Mucosa of descending colon (tissue), 3 donors: ENCODE measurements at regions not wholly inside any gene's neighbourhood (a gene's known extent, or its start where the extent isn't known, plus 50 kb on each side); places are given as distances from the start of the nearest gene placed in this dataset.

Experiments used
- ATAC-seq: fragments of 200-7000 bp; cut with Tn5 transposase; one replicate; pipeline ENCODE4 v1.9.1; 2020; ENCODE audit warnings: mild to moderate bottlenecking, moderate library complexity
- DNase-seq, 3 donors: peaks; one replicate each; pipeline ENCODE4 v3.0.0-alpha.2; 2020
- H3K36me3 ChIP-seq: fragments of 200-600 bp; one replicate; pipeline ENCODE4 v1.8.0; 2021; ENCODE audit warnings: low read depth, mild to moderate bottlenecking
- H3K4me1 ChIP-seq: fragments of 200-600 bp; one replicate; pipeline ENCODE4 v1.8.0; 2021; ENCODE audit warnings: low read depth, mild to moderate bottlenecking
- H3K4me3 ChIP-seq: fragments of 200-600 bp; one replicate; pipeline ENCODE4 v1.8.0; 2021; ENCODE audit warnings: mild to moderate bottlenecking
- H3K9me3 ChIP-seq: fragments of 200-600 bp; one replicate; pipeline ENCODE4 v1.8.0; 2021; ENCODE audit warnings: mild to moderate bottlenecking
- CTCF ChIP-seq: fragments of 200-600 bp; IDR thresholded peaks from one replicate; pipeline ENCODE4 v1.8.0; 2022; ENCODE audit warnings: antibody characterized with exemption, mild to moderate bottlenecking
- intact Hi-C, 2 donors: fragments of 100-400 bp; cut with DNase I in 1 of 2; cut with micrococcal nuclease in 1 of 2; formaldehyde crosslinking; loops; one replicate each; pipeline versions ENCODE4 v1.11.0 to v1.11.1; 2022; cut with DNase I, micrococcal nuclease
- donor health status: DM: no; HTN: no; CAD: no; lungs with moderate emphysema.
- donor health status: DM: no; HTN: no; CAD: no.
- donor health status: DM: no; HTN: yes; CAD: no.

- intact Hi-C loops: no loop called here
- no peak for DNase-seq
- H3K4me3 ChIP-seq: no peak overlapping the region
- ATAC-seq: peak; percentile 87
- TF ChIP-seq CTCF: no peak
- no peaks in the 10 kb centered on the region for H3K36me3 ChIP-seq
- H3K4me1 ChIP-seq: peaks cover 19% of the 10 kb centered on the region
- no peaks in the 10 kb centered on the region for H3K9me3 ChIP-seq
Measured at GRCh38 chr20:1757606-1758512, 100.3 kb upstream of the SIRPG start.

- DNase-seq: no peak
- peak; percentile 59 for ATAC-seq
- intact Hi-C loops: no loop called here
Measured at GRCh38 chr20:1757072-1757471, 99.5 kb upstream of the SIRPG start.

DNA sequence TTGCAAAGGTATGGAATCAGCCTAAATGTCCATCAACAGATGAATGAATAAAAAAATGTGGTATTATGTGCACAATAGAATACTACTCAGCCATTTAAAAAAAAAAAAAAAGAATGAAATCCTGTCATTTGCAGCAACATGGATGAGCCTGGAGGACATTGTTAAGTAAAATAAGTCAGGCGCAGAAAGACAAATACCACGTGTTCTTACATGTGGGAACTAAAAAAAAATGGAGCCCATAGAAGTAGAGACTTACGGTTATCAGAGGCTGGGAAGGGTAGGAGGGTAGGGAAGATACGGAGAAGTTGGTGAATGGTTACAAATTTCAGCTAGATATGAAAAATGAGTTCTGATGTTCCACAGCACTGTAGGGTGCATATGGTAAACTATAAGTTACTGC, 97.2 kb upstream of the SIRPG start:
- TF ChIP-seq CTCF: no peak
- no peak for DNase-seq
- intact Hi-C loops: no loop called here
- Histone ChIP-seq H3K4me1 (peaks cover 19% of the 10 kb centered on the region), H3K36me3 (no peaks in the 10 kb centered on the region), H3K4me3 (no peak overlapping the region), H3K9me3 (no peaks in the 10 kb centered on the region)
- no peak for ATAC-seq

More at GRCh38 chr20:1757072-1757471, 99.5 kb upstream of the SIRPG start:
- H3K4me3 ChIP-seq: no peak overlapping the region
- H3K4me1 ChIP-seq: peaks cover 19% of the 10 kb centered on the region
- H3K9me3 ChIP-seq: no peaks in the 10 kb centered on the region
- no peak for TF ChIP-seq CTCF
- no peaks in the 10 kb centered on the region for H3K36me3 ChIP-seq

GRCh38 chr20:1754306-1754705, 96.7 kb upstream of the SIRPG start:
- Histone ChIP-seq H3K4me3 (no peak overlapping the region), H3K36me3 (no peaks in the 10 kb centered on the region), H3K9me3 (no peaks in the 10 kb centered on the region), H3K4me1 (peaks cover 19% of the 10 kb centered on the region)
- ATAC-seq (no peak), DNase-seq (no peak)
- TF ChIP-seq CTCF: no peak
- intact Hi-C loops: no loop called here

GRCh38 chr20:1752045-1752444, 94.5 kb upstream of the SIRPG start:
- no peak for TF ChIP-seq CTCF
- intact Hi-C loops: no loop called here
- Histone ChIP-seq H3K4me3 (no peak overlapping the region), H3K9me3 (no peaks in the 10 kb centered on the region), H3K36me3 (no peaks in the 10 kb centered on the region), H3K4me1 (peaks cover 5% of the 10 kb centered on the region)
- DNase-seq (no peak), ATAC-seq (no peak)
